Choroid plexus epithelial cell (primary cell): ENCODE measurements at regions not wholly inside any gene's neighbourhood (a gene's known extent, or its start where the extent isn't known, plus 50 kb on each side); places are given as distances from the start of the nearest gene placed in this dataset.

Experiments
- DNase-seq: peaks from one replicate; pipeline ENCODE4 v3.0.0-alpha.2; 2010; ENCODE audit warnings: low read depth
- H3K4me3 ChIP-seq: 2 replicates; pipeline ENCODE4 v1.5.1; 2011; ENCODE audit warnings: low read depth, mild to moderate bottlenecking, control low read depth, low read length, moderate library complexity
- TF ChIP-seq, protein P1 (sequence below): conservative IDR thresholded peaks from 2 replicates; pipeline ENCODE4 v1.5.1; 2011; ENCODE audit warnings: low read depth, mild to moderate bottlenecking, control low read depth, inconsistent platforms, low read length, moderate library complexity

DNA sequence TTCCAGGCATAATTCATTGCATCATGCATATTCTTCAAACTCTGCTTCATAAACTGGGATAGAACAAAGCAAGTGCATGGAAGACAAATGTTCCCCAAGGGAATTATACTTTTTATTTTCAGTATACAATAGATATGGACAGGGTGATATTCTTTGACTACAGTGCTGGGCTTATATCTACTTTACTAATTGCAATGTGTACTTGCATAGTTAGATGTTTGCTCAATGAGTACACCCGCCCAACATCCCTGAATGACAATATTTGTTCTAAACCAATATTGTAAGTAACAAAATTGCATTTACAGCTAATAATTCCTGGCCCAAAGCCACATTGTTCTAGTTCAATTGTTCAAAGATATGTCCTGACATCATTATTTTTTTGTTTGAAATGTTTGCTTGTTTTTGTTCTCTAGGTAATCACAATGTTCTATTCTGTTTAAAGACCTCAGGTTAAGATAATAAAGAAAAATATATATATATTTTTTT, 171.4 kb downstream of the PTN start:
- no peak overlapping the region for H3K4me3 ChIP-seq
- DNase-seq: no peak
- TF ChIP-seq, protein P1, sequence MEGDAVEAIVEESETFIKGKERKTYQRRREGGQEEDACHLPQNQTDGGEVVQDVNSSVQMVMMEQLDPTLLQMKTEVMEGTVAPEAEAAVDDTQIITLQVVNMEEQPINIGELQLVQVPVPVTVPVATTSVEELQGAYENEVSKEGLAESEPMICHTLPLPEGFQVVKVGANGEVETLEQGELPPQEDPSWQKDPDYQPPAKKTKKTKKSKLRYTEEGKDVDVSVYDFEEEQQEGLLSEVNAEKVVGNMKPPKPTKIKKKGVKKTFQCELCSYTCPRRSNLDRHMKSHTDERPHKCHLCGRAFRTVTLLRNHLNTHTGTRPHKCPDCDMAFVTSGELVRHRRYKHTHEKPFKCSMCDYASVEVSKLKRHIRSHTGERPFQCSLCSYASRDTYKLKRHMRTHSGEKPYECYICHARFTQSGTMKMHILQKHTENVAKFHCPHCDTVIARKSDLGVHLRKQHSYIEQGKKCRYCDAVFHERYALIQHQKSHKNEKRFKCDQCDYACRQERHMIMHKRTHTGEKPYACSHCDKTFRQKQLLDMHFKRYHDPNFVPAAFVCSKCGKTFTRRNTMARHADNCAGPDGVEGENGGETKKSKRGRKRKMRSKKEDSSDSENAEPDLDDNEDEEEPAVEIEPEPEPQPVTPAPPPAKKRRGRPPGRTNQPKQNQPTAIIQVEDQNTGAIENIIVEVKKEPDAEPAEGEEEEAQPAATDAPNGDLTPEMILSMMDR: no peak

DNA sequence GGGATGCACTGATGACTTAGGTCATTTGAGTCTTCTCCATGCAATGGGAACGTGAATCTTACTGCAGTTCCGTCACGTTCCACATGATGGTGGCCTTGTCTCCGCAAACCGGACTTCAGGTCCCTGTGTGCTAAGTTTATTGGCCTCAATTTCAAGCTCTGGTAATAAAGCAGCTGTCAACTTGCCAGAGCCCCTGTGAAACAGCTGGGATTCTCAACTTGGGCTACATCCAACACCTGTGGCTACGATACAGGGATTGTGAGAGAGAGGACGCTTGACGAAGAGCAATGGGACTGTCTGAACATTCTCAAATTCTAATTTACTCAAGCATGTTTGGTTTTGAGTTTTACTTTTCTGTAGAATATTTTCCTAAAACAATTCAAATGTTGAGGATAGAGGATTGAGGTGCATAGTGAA, 174.2 kb downstream of the PTN start:
- TF ChIP-seq, protein P1: peak; percentile 89
- peak; percentile 88 for DNase-seq
- no peak overlapping the region for H3K4me3 ChIP-seq

DNA sequence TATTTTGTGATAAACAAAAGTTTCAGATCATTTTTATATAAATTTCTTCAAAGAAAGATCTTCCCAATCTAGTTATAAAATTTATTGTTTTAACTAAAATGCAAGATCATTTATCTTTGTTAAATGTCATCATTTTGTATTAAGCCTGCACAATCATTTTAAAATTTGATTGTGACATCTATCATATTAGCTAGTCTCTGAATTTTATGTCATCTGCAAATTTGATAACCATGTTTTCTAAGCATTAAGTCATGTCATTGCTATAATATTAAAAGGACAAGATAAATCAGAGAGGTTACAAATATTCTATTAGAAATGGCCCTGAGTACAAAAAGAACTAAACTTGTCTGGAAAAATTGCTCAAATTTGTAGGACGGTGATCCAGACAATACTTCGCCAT, 175.9 kb downstream of the PTN start:
- DNase-seq: no peak
- no peak overlapping the region for H3K4me3 ChIP-seq
- TF ChIP-seq, protein P1: no peak

DNA sequence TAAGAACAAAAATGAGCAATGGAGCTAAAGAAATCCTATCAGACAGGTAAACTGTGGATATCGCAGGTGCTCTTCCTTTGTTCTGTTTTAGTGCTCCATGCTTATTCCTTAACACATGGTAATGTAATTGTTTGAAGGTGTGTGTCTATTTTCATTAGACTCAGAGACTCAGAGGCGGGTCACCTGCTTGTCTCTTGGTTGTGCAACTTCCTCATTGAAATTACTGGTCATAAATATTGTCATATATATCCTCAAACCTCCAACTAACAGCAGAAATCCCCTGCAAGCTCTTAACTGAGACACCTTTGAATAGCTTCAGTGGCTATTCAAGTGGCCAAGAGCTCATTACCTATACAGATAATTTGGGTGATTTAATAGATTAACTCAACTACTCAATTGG, 177.2 kb downstream of the PTN start:
- no peak overlapping the region for H3K4me3 ChIP-seq
- DNase-seq: no peak
- TF ChIP-seq, protein P1: no peak

DNA sequence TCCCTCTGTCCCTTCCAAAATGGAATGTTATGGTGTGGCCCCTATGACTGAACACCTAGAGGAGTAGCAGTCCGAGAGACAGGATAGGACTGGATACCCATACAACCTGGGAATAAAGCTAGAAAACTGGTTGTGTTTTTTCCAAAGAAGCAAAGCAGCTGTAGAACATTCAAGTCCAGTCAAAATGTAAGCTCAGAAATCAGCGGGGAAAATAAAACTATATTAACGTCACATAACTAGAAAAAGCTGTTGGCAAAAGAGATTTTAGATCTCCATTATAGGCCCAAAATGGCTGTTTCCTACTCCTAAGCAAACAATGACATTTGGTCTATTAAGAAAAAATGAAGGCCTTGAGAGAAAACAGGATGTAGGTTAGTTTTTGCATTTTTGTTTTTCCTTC, 177.7 kb downstream of the PTN start:
- H3K4me3 ChIP-seq: no peak overlapping the region
- DNase-seq: no peak
- TF ChIP-seq, protein P1: no peak

DNA sequence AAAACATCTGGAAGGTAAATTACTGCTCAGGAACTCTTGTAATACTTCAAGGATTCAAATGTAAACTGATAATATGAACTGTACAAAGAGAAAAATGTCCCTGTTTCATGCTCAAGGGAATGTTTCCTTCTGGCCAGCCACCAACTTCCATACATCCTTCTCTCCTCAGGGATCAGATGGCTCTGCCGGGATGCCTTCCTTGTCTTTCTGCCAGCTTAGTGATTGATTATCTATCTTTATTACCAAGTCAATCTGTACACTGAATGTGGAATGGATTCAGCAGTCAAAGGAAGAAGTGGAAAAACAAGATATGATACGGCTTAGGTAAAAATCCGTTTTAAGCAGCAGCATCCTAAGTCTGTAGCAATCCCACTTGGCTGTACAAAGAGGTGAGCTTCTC, 178.3 kb downstream of the PTN start:
- no peak overlapping the region for H3K4me3 ChIP-seq
- TF ChIP-seq, protein P1: no peak
- no peak for DNase-seq

DNA sequence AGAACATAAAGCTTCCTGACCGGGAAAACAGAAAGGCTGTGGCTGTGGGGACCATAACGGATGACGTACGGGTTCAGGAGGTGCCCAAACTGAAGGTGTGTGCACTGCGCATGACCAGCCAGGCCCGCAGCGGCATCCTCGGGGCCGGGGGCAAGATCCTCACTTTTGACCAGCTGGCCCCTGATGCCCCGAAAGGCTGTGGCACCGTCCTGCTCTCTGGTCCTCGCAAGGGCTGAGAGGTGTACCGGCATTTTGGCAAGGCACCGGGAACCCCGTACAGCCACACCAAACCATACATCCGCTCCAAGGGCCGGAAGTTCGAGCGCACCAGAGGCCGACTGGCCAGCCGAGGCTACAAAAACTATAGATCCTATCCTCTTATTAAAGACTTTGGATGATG, 179.3 kb downstream of the PTN start:
- TF ChIP-seq, protein P1: no peak
- no peak overlapping the region for H3K4me3 ChIP-seq
- no peak for DNase-seq
